ENCODE measurements at regions not wholly inside any gene's neighbourhood (a gene's known extent, or its start where the extent isn't known, plus 50 kb on each side); places are given as distances from the start of the nearest gene placed in this dataset.

DNA sequence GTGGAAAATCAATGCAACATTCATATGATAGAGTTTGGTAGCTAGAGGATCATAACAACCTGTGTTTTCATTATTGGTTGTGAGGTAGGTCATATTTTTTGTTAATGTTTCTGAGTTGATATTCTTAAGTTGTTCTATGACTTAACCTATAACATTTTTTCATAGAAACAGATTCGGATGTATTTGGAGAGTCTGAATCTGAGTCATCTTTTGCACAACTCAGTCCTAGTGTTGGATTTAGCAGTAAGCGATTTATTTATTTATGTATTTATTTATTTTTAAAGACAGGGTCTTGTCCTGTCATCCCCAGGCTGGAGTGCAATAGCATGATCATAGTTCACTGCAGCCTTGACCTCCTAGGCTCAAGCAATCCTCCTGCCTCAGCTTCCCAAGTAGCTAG lies 292.8 kb upstream of the ZNF717 start:
- Histone ChIP-seq H3K9me3 (replicated peaks in 1 of 3) (no peaks in the 10 kb centered on the region), H3K27me3 (no peaks in the 10 kb centered on the region), H3K4me1 (replicated peaks in 1 of 2) (no peaks in the 10 kb centered on the region), H3K4me3 (no peak overlapping the region), H3K36me3 (replicated peaks in 1 of 2) (no peaks in the 10 kb centered on the region), H3K27ac (no peak overlapping the region)
- intact Hi-C loops (cut with DNase I): no loop called here
- 57 to 74% (median 70%) methylated on average over 2 of the region's 2 CpGs for WGBS, 4 donors
- no peak for TF ChIP-seq POLR2A (IDR thresholded peaks at IDR 0.05)
- TF ChIP-seq, protein P1, sequence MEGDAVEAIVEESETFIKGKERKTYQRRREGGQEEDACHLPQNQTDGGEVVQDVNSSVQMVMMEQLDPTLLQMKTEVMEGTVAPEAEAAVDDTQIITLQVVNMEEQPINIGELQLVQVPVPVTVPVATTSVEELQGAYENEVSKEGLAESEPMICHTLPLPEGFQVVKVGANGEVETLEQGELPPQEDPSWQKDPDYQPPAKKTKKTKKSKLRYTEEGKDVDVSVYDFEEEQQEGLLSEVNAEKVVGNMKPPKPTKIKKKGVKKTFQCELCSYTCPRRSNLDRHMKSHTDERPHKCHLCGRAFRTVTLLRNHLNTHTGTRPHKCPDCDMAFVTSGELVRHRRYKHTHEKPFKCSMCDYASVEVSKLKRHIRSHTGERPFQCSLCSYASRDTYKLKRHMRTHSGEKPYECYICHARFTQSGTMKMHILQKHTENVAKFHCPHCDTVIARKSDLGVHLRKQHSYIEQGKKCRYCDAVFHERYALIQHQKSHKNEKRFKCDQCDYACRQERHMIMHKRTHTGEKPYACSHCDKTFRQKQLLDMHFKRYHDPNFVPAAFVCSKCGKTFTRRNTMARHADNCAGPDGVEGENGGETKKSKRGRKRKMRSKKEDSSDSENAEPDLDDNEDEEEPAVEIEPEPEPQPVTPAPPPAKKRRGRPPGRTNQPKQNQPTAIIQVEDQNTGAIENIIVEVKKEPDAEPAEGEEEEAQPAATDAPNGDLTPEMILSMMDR (IDR thresholded peaks at IDR 0.05): no peak
- no peak for DNase-seq

DNA sequence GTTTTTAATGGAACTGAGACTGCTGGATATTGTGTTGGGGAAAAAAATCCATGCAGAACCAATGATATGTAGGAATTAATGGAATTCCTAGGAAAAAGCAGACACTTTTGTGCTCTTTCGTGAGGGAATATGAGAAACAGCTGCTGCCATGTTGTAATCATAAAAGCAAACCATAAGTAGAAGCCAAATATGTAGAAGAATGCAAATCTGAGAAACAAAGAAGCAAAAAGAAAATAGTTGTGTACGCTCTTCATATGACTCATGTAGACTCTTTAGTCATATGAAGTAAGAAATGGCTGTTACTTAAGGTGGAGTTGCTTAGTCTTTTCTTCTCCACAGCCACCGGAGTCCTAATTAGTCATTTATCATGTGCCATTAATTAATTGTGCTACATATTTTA lies 298.6 kb upstream of the ZNF717 start:
- Histone ChIP-seq H3K4me3 (no peak overlapping the region), H3K36me3 (replicated peaks in 1 of 2) (no peaks in the 10 kb centered on the region), H3K4me1 (replicated peaks in 1 of 2) (no peaks in the 10 kb centered on the region), H3K9me3 (replicated peaks in 1 of 3) (no peaks in the 10 kb centered on the region), H3K27me3 (no peaks in the 10 kb centered on the region), H3K27ac (no peak overlapping the region)
- intact Hi-C loops (cut with DNase I): no loop called here
- WGBS, 4 donors: 60 to 74% (median 64%) methylated on average over 3 of the region's 3 CpGs
- no peak for DNase-seq
- TF ChIP-seq, protein P1 (IDR thresholded peaks at IDR 0.05): no peak
- TF ChIP-seq POLR2A (IDR thresholded peaks at IDR 0.05): no peak

DNA sequence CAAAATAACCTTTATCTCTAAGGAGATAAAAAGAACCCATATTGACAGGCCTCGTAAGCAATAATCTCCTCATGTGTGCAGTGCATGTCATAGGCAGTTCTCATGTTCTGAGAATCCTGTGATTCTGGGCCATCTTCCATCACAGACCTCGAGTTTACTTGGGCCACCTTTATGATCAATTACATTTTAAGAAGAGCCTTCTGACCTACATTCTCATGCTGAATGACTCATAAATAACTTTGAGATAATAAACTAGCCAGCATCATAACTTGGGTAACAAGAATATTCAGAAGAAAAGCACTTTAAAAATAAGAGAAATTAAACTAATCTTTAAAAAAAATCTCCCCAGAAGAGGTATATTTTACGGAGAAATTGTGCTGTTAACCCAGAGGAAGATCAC lies 310.7 kb upstream of the ZNF717 start:
- Histone ChIP-seq H3K4me1 (replicated peaks in 1 of 2) (no peaks in the 10 kb centered on the region), H3K27me3 (no peaks in the 10 kb centered on the region), H3K4me3 (no peak overlapping the region), H3K36me3 (replicated peaks in 1 of 2) (no peaks in the 10 kb centered on the region), H3K9me3 (replicated peaks in 1 of 3) (no peaks in the 10 kb centered on the region), H3K27ac (no peak overlapping the region)
- DNase-seq: no peak
- TF ChIP-seq POLR2A (IDR thresholded peaks at IDR 0.05): no peak
- TF ChIP-seq, protein P1 (IDR thresholded peaks at IDR 0.05): no peak
- intact Hi-C loops (cut with DNase I): no loop called here
- 48 to 59% (median 54%) methylated on average over 3 of the region's 3 CpGs for WGBS, 4 donors

DNA sequence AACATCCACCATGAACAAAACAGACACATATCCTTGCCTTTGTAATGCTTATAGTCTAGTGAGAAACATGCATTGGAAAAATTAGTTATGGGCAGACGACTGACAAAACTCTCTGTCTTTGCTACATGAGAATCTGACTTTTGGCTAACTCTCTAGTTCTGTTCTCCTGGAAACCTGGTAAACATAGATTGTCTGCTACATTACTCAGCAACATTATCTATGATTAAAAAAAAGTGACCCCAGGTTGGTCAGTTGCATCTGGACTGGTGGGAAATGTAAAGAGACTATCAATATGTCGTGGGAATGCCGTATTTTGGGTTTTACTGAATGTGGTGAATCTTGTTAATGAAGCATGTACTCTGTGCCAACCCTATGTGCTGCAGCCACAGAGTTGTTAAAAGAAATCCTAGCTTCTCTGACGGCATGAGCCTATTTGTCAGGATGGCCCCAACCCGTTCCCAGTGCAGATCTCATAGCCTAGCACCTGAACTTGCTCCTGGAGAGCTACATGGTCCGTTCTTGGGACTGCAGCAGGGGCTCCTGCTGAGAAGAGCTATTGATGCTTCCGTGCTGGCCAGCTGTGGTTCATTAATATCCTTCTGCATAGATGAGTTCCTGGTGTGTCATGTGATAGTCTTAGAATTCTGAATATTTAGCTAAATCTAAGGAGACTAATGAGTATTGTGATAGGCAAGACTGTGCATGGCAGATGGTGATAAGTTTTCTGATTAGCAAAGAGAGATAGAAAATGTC lies 311.7 kb upstream of the ZNF717 start:
- WGBS, 4 donors: 59 to 69% (median 63%) methylated on average over 7 of the region's 7 CpGs

More for the DNA sequence above, 311.7 kb upstream of the ZNF717 start:
- H3K9me3 ChIP-seq (replicated peaks in 1 of 3): no peaks in the 10 kb centered on the region
- no peaks in the 10 kb centered on the region for H3K36me3 ChIP-seq (replicated peaks in 1 of 2)
- TF ChIP-seq, protein P1 (IDR thresholded peaks at IDR 0.05): no peak
- TF ChIP-seq POLR2A (IDR thresholded peaks at IDR 0.05): no peak
- H3K4me3 ChIP-seq: no peak overlapping the region
- no peaks in the 10 kb centered on the region for H3K27me3 ChIP-seq
- no peak overlapping the region for H3K27ac ChIP-seq
- DNase-seq: no peak
- no peaks in the 10 kb centered on the region for H3K4me1 ChIP-seq (replicated peaks in 1 of 2)
- intact Hi-C loops (cut with DNase I): no loop called here
